ENCODE measurements at regions not wholly inside any gene's neighbourhood (a gene's known extent, or its start where the extent isn't known, plus 50 kb on each side); places are given as distances from the start of the nearest gene placed in this dataset.
"Not testable (repeated sequence)": the region's sequence is repeated elsewhere in the genome, so short reads cannot be mapped to it uniquely, and the experiment has no call there.

DNA sequence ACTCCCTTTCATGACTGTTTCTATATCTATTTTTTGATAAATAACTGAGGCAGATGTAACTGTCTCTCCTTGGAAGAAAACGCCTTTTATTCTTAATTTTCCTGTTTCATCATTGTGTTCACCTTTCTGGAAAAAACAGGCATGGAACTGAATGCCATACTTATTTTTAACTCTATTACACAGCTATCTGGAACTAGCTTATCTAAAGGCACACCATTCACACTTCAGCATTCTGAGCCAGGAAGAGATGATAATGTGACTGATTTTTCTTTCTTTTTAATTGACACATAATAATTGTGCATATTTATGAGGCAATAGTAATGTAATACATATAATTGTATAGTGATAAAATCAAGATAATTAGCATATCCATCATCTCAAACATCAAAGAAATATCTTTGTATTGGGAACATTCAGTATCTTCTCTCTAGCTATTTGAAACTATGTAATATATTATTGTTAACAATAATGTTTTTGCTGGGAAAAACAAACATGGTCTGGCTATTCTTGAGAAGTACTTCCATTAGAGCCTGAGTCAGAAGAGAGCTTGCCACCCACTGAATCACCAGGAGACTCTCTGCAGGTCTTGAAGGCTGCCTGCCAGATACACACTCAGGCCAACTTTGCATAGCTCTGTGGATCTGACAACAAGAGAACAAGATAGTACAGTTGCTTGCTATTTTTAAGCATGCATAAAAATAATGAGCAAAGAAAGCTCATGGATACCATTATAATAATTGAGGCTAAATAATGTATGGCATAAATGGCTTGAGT, 501.0 kb upstream of the EDIL3 start:
- DNase-seq (ENCODE audit: low read depth), result no peak
- no peak overlapping the region for H3K4me3 ChIP-seq (ENCODE audit: low read depth, low read length)
- TF ChIP-seq, protein P1, sequence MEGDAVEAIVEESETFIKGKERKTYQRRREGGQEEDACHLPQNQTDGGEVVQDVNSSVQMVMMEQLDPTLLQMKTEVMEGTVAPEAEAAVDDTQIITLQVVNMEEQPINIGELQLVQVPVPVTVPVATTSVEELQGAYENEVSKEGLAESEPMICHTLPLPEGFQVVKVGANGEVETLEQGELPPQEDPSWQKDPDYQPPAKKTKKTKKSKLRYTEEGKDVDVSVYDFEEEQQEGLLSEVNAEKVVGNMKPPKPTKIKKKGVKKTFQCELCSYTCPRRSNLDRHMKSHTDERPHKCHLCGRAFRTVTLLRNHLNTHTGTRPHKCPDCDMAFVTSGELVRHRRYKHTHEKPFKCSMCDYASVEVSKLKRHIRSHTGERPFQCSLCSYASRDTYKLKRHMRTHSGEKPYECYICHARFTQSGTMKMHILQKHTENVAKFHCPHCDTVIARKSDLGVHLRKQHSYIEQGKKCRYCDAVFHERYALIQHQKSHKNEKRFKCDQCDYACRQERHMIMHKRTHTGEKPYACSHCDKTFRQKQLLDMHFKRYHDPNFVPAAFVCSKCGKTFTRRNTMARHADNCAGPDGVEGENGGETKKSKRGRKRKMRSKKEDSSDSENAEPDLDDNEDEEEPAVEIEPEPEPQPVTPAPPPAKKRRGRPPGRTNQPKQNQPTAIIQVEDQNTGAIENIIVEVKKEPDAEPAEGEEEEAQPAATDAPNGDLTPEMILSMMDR (IDR thresholded peaks at IDR 0.05; ENCODE audit: control insufficient read depth, extremely low read depth, insufficient read depth), result no peak

DNA sequence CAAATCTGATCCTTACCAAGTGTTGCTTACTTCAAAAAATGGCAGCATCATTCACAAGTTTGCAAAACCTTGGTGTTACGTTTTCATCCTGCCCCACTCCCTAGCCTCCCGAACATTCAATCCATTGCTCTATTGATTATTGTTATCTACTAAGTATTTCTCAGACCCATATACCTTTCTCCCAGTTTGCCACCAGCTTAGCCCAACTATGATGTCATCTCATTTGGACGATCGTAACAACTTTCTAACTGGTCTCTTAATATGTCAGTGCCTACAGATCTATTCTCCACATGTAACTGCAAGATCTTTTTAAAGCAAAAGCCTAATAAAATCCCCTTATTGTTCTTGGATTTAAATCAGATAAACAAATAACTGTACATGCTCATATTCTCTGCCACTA, 497.1 kb upstream of the EDIL3 start:
- no peak overlapping the region for H3K4me3 ChIP-seq (ENCODE audit: low read depth, low read length)
- no peak for DNase-seq (ENCODE audit: low read depth)
- TF ChIP-seq, protein P1 (IDR thresholded peaks at IDR 0.05; ENCODE audit: control insufficient read depth, extremely low read depth, insufficient read depth), result no peak

DNA sequence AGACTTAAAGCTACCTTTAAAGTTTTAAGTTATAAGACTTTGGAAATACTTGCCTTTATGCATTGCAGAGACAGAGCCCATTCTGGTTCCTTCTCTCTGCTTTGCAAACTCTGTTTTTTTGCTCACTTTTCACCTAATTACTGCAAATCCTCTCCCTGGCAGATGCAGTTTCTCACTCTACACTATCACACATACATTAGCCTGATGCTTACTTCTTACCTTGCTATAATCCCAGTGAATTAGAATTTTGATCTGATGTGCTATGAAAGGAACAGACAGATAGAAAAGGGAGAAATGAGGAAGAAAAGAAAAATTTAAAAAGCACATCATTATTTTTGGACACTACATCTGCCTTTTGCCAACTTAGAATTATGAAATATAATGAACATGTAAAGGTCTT, 489.5 kb upstream of the EDIL3 start:
- H3K4me3 ChIP-seq (ENCODE audit: low read depth, low read length), result no peak overlapping the region
- TF ChIP-seq, protein P1 (IDR thresholded peaks at IDR 0.05; ENCODE audit: control insufficient read depth, extremely low read depth, insufficient read depth), result no peak
- no peak for DNase-seq (ENCODE audit: low read depth)

DNA sequence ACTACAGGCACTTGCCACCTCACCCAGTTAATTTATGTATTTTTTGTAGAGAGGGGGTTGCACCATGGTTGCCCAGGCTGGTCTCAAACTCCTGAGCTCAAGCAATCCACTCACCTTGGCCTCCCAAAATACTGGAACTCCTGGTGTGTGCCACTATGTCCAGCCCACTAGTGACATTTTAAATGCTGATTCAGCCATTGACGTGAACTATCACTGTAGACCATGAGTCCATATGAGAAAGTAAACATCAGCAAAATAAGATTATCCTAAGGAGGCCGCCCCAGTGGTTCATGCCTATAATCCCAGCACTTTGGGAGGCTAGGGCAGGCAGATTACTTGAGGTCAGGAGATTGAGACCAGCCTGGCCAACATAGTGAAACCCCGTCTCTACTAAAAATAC, 488.1 kb upstream of the EDIL3 start:
- TF ChIP-seq, protein P1 (IDR thresholded peaks at IDR 0.05; ENCODE audit: control insufficient read depth, extremely low read depth, insufficient read depth), result no peak
- no peak overlapping the region for H3K4me3 ChIP-seq (ENCODE audit: low read depth, low read length)
- no peak for DNase-seq (ENCODE audit: low read depth)

DNA sequence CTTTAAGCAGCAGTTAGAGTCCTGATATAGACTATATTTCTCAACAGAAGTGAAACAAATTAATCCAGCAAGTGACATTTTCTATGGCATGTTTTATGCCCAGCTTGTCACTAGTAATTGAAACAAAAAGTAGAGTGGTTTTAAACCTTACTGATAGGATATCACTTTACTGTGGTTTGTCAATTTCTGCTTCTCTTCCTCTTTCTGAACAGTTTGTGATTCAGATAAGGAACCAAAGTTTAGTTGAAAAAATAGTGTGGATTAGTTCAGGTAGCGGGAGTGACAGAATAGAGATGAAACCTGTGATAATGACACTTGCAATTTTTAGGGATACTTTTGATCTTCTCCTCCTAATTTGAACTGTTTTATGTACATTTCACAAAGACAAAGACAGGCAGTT, 485.7 kb upstream of the EDIL3 start:
- H3K4me3 ChIP-seq (ENCODE audit: low read depth, low read length), result no peak overlapping the region
- no peak for DNase-seq (ENCODE audit: low read depth)
- TF ChIP-seq, protein P1 (IDR thresholded peaks at IDR 0.05; ENCODE audit: control insufficient read depth, extremely low read depth, insufficient read depth), result no peak

DNA sequence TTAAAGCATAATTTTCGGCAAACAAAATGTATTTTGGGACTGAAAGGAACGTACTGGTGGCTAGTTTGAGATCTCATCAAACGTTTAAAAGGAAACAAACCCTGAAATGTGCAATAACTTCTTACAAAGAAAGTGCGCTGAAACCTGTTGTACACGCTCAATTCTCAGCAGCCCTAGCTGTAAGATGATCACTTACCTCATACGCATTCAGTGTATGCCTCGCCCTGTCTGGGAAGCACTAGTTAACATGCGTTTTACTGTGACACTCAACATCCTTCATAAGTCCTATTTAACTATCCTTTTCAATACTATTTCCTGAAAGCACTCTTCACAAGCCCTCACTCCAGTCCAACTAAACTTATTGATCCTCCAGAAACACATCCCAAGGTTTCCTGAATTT, 485.0 kb upstream of the EDIL3 start:
- TF ChIP-seq, protein P1 (IDR thresholded peaks at IDR 0.05; ENCODE audit: control insufficient read depth, extremely low read depth, insufficient read depth), result no peak
- DNase-seq (ENCODE audit: low read depth), result no peak
- H3K4me3 ChIP-seq (ENCODE audit: low read depth, low read length), result no peak overlapping the region

DNA sequence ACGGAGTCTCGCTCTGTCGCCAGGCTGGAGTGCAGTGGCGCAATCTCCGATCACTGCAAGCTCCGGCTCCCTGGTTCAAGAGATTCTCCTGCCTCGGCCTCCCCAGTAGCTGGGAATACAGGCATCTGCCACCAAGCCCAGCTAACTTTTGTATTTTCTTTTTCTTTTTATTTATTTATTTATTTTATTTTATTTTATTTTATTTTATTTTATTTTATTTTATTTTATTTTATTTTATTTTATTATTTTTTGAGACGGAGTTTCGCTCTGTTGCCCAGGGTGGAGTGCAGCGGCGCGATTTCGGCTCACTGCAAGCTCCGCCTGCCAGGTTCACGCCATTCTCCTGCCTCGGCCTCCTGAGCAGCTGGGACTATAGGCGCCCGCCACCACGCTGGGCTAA, 479.3 kb upstream of the EDIL3 start:
- not testable (repeated sequence) for DNase-seq (ENCODE audit: low read depth); H3K4me3 ChIP-seq (ENCODE audit: low read depth, low read length)
